Neural crest cell (in vitro differentiated cells): ENCODE measurements at regions not wholly inside any gene's neighbourhood (a gene's known extent, or its start where the extent isn't known, plus 50 kb on each side); places are given as distances from the start of the nearest gene placed in this dataset.

Source experiments
- DNase-seq: peaks from one replicate; pipeline ENCODE4 v3.0.0; 2021; ENCODE audit warnings: low read depth, mixed read lengths, low spot score
- H3K27ac Mint-ChIP-seq: one replicate; pipeline ENCODE4 v1.8.0; 2021; ENCODE audit warnings: mild to moderate bottlenecking, mixed read lengths; ENCODE audit not compliant: unreplicated experiment
- H3K27me3 Mint-ChIP-seq: 2 replicates; pipeline ENCODE4 v1.8.0; 2021; ENCODE audit warnings: low read depth, mild to moderate bottlenecking, mixed read lengths
- H3K36me3 Mint-ChIP-seq: 2 replicates; pipeline ENCODE4 v1.8.0; 2021; ENCODE audit warnings: low read depth, mild to moderate bottlenecking, mixed read lengths
- H3K4me1 Mint-ChIP-seq: 2 replicates; pipeline ENCODE4 v1.8.0; 2021; ENCODE audit warnings: mixed read lengths
- H3K4me3 Mint-ChIP-seq: one replicate; pipeline ENCODE4 v1.8.0; 2021; ENCODE audit warnings: mild to moderate bottlenecking, mixed read lengths
- H3K9me3 Mint-ChIP-seq: 2 replicates; pipeline ENCODE4 v1.8.0; 2021; ENCODE audit warnings: mixed read lengths
- CTCF ChIP-seq: fragments of 200-600 bp; sonication (generic); conservative IDR thresholded peaks from 2 replicates; pipeline ENCODE4 v1.5.0; 2021; ENCODE audit warnings: antibody characterized with exemption, mild to moderate bottlenecking

- H3K9me3 Mint-ChIP-seq: peaks cover 2% of the 10 kb centered on the region
- no peak for DNase-seq
These were observed 236.6 kb downstream of the SOX2 start for GRCh38 chr3:181948286-181948685.

GRCh38 chr3:181952221-181952620 lies 240.5 kb downstream of the SOX2 start:
- H3K27ac Mint-ChIP-seq: no peak overlapping the region
- no peaks in the 10 kb centered on the region for H3K27me3 Mint-ChIP-seq
- H3K4me1 Mint-ChIP-seq: peaks cover 27% of the 10 kb centered on the region
- no peaks in the 10 kb centered on the region for H3K36me3 Mint-ChIP-seq
- no peak overlapping the region for H3K4me3 Mint-ChIP-seq
- no peaks in the 10 kb centered on the region for H3K9me3 Mint-ChIP-seq
- no peak for DNase-seq
- TF ChIP-seq CTCF: no peak

More at GRCh38 chr3:181948286-181948685, 236.6 kb downstream of the SOX2 start:
- TF ChIP-seq CTCF: peak; percentile 47
- Mint-ChIP-seq H3K27ac (no peak overlapping the region), H3K27me3 (no peaks in the 10 kb centered on the region), H3K4me1 (peaks cover 27% of the 10 kb centered on the region), H3K4me3 (no peak overlapping the region), H3K36me3 (peaks cover 2% of the 10 kb centered on the region)

GRCh38 chr3:181952929-181953328 lies 241.2 kb downstream of the SOX2 start:
- Mint-ChIP-seq H3K27me3 (no peaks in the 10 kb centered on the region), H3K4me3 (no peak overlapping the region), H3K9me3 (no peaks in the 10 kb centered on the region), H3K36me3 (no peaks in the 10 kb centered on the region), H3K27ac (no peak overlapping the region), H3K4me1 (peaks cover 32% of the 10 kb centered on the region)
- no peak for TF ChIP-seq CTCF
- no peak for DNase-seq

GRCh38 chr3:181955566-181955965 lies 243.8 kb downstream of the SOX2 start:
- no peak overlapping the region for H3K27ac Mint-ChIP-seq
- no peak overlapping the region for H3K4me3 Mint-ChIP-seq
- H3K4me1 Mint-ChIP-seq: peaks cover 21% of the 10 kb centered on the region
- no peak for TF ChIP-seq CTCF
- H3K9me3 Mint-ChIP-seq: no peaks in the 10 kb centered on the region
- no peaks in the 10 kb centered on the region for H3K27me3 Mint-ChIP-seq
- H3K36me3 Mint-ChIP-seq: no peaks in the 10 kb centered on the region
- DNase-seq: no peak

- no peaks in the 10 kb centered on the region for H3K36me3 Mint-ChIP-seq
- DNase-seq: no peak
- no peaks in the 10 kb centered on the region for H3K9me3 Mint-ChIP-seq
- no peak overlapping the region for H3K27ac Mint-ChIP-seq
- no peaks in the 10 kb centered on the region for H3K27me3 Mint-ChIP-seq
- H3K4me3 Mint-ChIP-seq: no peak overlapping the region
- TF ChIP-seq CTCF: no peak
- H3K4me1 Mint-ChIP-seq: peaks cover 20% of the 10 kb centered on the region
These were observed 244.4 kb downstream of the SOX2 start for GRCh38 chr3:181956122-181956521.

GRCh38 chr3:181966393-181966792 lies 254.7 kb downstream of the SOX2 start:
- no peak for TF ChIP-seq CTCF
- Mint-ChIP-seq H3K27me3 (no peaks in the 10 kb centered on the region), H3K36me3 (no peaks in the 10 kb centered on the region), H3K4me1 (peaks cover 24% of the 10 kb centered on the region), H3K9me3 (no peaks in the 10 kb centered on the region), H3K27ac (peak overlapping the region; percentile 68), H3K4me3 (peak overlapping the region; percentile 32)
- no peak for DNase-seq
